ENCODE measurements at regions not wholly inside any gene's neighbourhood (a gene's known extent, or its start where the extent isn't known, plus 50 kb on each side); places are given as distances from the start of the nearest gene placed in this dataset.

DNA sequence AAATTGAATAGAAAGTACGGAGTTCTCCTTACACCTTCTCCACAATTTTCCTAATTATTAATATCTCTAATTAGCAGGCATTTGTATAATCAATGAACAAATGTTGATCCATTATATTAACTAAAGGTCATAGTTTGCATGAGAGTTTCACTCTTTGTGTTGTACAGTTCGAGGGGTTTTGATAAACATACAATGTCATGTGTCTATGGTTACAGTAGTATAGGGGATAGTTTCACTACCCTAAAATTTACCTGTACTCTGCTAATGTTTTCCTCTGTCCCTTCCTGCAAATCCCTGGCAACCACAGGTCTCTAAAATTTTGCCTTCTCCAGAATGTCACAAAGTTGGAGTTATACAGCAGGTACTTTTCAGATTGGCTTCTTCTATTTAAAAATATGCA lies 1199.8 kb upstream of the GJE1 start:
- DNase-seq (ENCODE audit: low spot score): no peak
- intact Hi-C loops (cut with micrococcal nuclease; ENCODE audit: unreplicated experiment): no loop called here
- ChIA-PET CTCF (no interaction called here), POLR2A (ENCODE audit: low non-redundant PET) (no interaction called here)
- Histone ChIP-seq H3K4me3 (ENCODE audit: low read depth, low read length, poor library complexity, severe bottlenecking) (no peak overlapping the region), H3K27ac (ENCODE audit: low read depth, low read length, poor library complexity, severe bottlenecking) (no peak overlapping the region), H3K36me3 (ENCODE audit: insufficient read depth, low read length, poor library complexity, severe bottlenecking) (no peaks in the 10 kb centered on the region), H3K27me3 (replicated peaks; ENCODE audit: insufficient read depth, low read depth, low read length, poor library complexity) (no peaks in the 10 kb centered on the region), H3K9me3 (ENCODE audit: low read depth, low read length, poor library complexity, severe bottlenecking) (no peaks in the 10 kb centered on the region), H3K4me1 (ENCODE audit: insufficient read depth, low read length, poor library complexity, severe bottlenecking) (no peaks in the 10 kb centered on the region)
- no TSS peak for BruUV-seq (replicated peaks)
- TF ChIP-seq, protein P1, sequence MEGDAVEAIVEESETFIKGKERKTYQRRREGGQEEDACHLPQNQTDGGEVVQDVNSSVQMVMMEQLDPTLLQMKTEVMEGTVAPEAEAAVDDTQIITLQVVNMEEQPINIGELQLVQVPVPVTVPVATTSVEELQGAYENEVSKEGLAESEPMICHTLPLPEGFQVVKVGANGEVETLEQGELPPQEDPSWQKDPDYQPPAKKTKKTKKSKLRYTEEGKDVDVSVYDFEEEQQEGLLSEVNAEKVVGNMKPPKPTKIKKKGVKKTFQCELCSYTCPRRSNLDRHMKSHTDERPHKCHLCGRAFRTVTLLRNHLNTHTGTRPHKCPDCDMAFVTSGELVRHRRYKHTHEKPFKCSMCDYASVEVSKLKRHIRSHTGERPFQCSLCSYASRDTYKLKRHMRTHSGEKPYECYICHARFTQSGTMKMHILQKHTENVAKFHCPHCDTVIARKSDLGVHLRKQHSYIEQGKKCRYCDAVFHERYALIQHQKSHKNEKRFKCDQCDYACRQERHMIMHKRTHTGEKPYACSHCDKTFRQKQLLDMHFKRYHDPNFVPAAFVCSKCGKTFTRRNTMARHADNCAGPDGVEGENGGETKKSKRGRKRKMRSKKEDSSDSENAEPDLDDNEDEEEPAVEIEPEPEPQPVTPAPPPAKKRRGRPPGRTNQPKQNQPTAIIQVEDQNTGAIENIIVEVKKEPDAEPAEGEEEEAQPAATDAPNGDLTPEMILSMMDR (conservative IDR thresholded peaks at IDR 0.05; ENCODE audit: low read depth, low read length): no peak
- TF ChIP-seq EZH2 (IDR thresholded peaks at IDR 0.05; ENCODE audit: borderline replicate concordance, low read depth, low read length, poor library complexity, severe bottlenecking): no peak

- ChIA-PET POLR2A (ENCODE audit: low non-redundant PET) (interaction anchor here (0.6 to 0.7 kb wide), 2 partner anchors 207 to 427 kb away, joined by 3 to 4 read pairs; no protein-coding TSS in a partner anchor), CTCF (no interaction called here)
- no TSS peak for BruUV-seq (replicated peaks)
Observed at GRCh38 chr6:140931581-140931980, 1201.1 kb upstream of the GJE1 start.

GRCh38 chr6:140929121-140929520 lies 1203.6 kb upstream of the GJE1 start:
- no peak overlapping the region for H3K4me3 ChIP-seq (ENCODE audit: low read depth, low read length, poor library complexity, severe bottlenecking)
- no peak for DNase-seq (ENCODE audit: low spot score)
- H3K36me3 ChIP-seq (ENCODE audit: insufficient read depth, low read length, poor library complexity, severe bottlenecking): no peaks in the 10 kb centered on the region
- ChIA-PET CTCF (no interaction called here), POLR2A (ENCODE audit: low non-redundant PET) (no interaction called here)
- no peaks in the 10 kb centered on the region for H3K9me3 ChIP-seq (ENCODE audit: low read depth, low read length, poor library complexity, severe bottlenecking)
- no peak for TF ChIP-seq EZH2 (IDR thresholded peaks at IDR 0.05; ENCODE audit: borderline replicate concordance, low read depth, low read length, poor library complexity, severe bottlenecking)
- TF ChIP-seq, protein P1 (conservative IDR thresholded peaks at IDR 0.05; ENCODE audit: low read depth, low read length): no peak
- H3K27ac ChIP-seq (ENCODE audit: low read depth, low read length, poor library complexity, severe bottlenecking): no peak overlapping the region
- BruUV-seq (replicated peaks): no TSS peak
- intact Hi-C loops (cut with micrococcal nuclease; ENCODE audit: unreplicated experiment): loop anchor here (10.0 kb wide), 1 partner anchor 1554 kb away; the partner anchor contains the start of gene CITED2
- H3K4me1 ChIP-seq (ENCODE audit: insufficient read depth, low read length, poor library complexity, severe bottlenecking): no peaks in the 10 kb centered on the region
- no peaks in the 10 kb centered on the region for H3K27me3 ChIP-seq (replicated peaks; ENCODE audit: insufficient read depth, low read depth, low read length, poor library complexity)

More at GRCh38 chr6:140931581-140931980, 1201.1 kb upstream of the GJE1 start:
- Histone ChIP-seq H3K27me3 (replicated peaks; ENCODE audit: insufficient read depth, low read depth, low read length, poor library complexity) (no peaks in the 10 kb centered on the region), H3K9me3 (ENCODE audit: low read depth, low read length, poor library complexity, severe bottlenecking) (no peaks in the 10 kb centered on the region), H3K4me1 (ENCODE audit: insufficient read depth, low read length, poor library complexity, severe bottlenecking) (no peaks in the 10 kb centered on the region), H3K36me3 (ENCODE audit: insufficient read depth, low read length, poor library complexity, severe bottlenecking) (no peaks in the 10 kb centered on the region), H3K27ac (ENCODE audit: low read depth, low read length, poor library complexity, severe bottlenecking) (no peak overlapping the region), H3K4me3 (ENCODE audit: low read depth, low read length, poor library complexity, severe bottlenecking) (no peak overlapping the region)
- no peak for TF ChIP-seq EZH2 (IDR thresholded peaks at IDR 0.05; ENCODE audit: borderline replicate concordance, low read depth, low read length, poor library complexity, severe bottlenecking)
- TF ChIP-seq, protein P1 (conservative IDR thresholded peaks at IDR 0.05; ENCODE audit: low read depth, low read length): no peak
- DNase-seq (ENCODE audit: low spot score): no peak
- intact Hi-C loops (cut with micrococcal nuclease; ENCODE audit: unreplicated experiment): no loop called here

Measured in A673 (cell line).